GM12878 (cell line): ENCODE measurements at regions not wholly inside any gene's neighbourhood (a gene's known extent, or its start where the extent isn't known, plus 50 kb on each side); places are given as distances from the start of the nearest gene placed in this dataset.

Experiments
- ATAC-seq: fragments of 200-7000 bp; cut with Tn5 transposase; 3 replicates; pipeline ENCODE4 v1.9.1; 2020; ENCODE audit warnings: mild to moderate bottlenecking, moderate library complexity
- BruUV-seq: library from RNA; stranded (reverse); fragments of 400-500 nt; replicated peaks from 2 replicates; lab custom pipeline; 2021; lab: Mats Ljungman, UMichigan
- CTCF ChIA-PET: fragments of 300-600 bp; sonication (Branson Sonifier 250); formaldehyde crosslinking; extraction: SDS; loops from one replicate; lab custom pipeline; 2021; ENCODE audit warnings: inconsistent platforms; lab: Yijun Ruan, JAX
- POLR2A ChIA-PET: fragments of 350-600 bp; formaldehyde crosslinking; extraction: SDS; loops from one replicate; lab custom pipeline; 2021; ENCODE audit warnings: inconsistent platforms; lab: Charles Lee
- RAD21 ChIA-PET: fragments of 300-600 bp; sonication (Branson Sonifier 250); formaldehyde crosslinking; loops from one replicate; lab custom pipeline; 2023; ENCODE audit warnings: antibody characterized with exemption; ENCODE audit not compliant: unreplicated experiment; lab: Charles Lee
- SMC1A ChIA-PET: fragments of 300-600 bp; sonication (Branson Sonifier 250); formaldehyde crosslinking; loops from one replicate; lab custom pipeline; 2023; ENCODE audit not compliant: unreplicated experiment, uncharacterized antibody; lab: Charles Lee
- DNase-seq: peaks from one replicate; pipeline ENCODE4 v3.0.0-alpha.2; 2011; ENCODE audit warnings: low read depth, low spot score
- FAIRE-seq: peaks from 3 replicates; lab custom pipeline; 2011; peaks lifted over from hg19 to GRCh38; lab: Jason Lieb, UNC
- H2AFZ ChIP-seq: 2 replicates; pipeline ENCODE4 v1.6.0; 2011; ENCODE audit warnings: low read depth, low read length, control low read depth; ENCODE audit not compliant: control insufficient read depth
- H3K27ac ChIP-seq: 2 replicates; pipeline ENCODE4 v1.5.1; 2011; ENCODE audit warnings: control low read depth; ENCODE audit not compliant: control insufficient read depth, insufficient read depth
- H3K27me3 ChIP-seq, 2 experiments: replicated peaks in 1 of 2; 2 replicates each; pipeline versions ENCODE4 v1.6.0 to v1.6.1; 2011; ENCODE audit warnings: low read length in 1 of 2; ENCODE audit not compliant: control insufficient read depth in 2 of 2, insufficient read depth in 2 of 2
- H3K36me3 ChIP-seq, 2 experiments: 2 replicates each; pipeline ENCODE4 v1.5.1; 2011; ENCODE audit warnings: low read length in 1 of 2; ENCODE audit not compliant: control insufficient read depth in 2 of 2, insufficient read depth in 2 of 2
- H3K4me1 ChIP-seq: 2 replicates; pipeline ENCODE4 v1.6.1; 2011; ENCODE audit warnings: mild to moderate bottlenecking, low read length, moderate library complexity, mixed read lengths; ENCODE audit not compliant: control insufficient read depth, insufficient read depth
- H3K4me2 ChIP-seq: 2 replicates; pipeline ENCODE4 v1.6.0; 2011; ENCODE audit warnings: control low read depth; ENCODE audit not compliant: control insufficient read depth, insufficient read depth
- H3K4me3 ChIP-seq: fragments of 200-600 bp; sonication (generic); 2 replicates; pipeline ENCODE4 v1.5.1; 2016
- H3K79me2 ChIP-seq: 2 replicates; pipeline ENCODE4 v1.6.0; 2011; ENCODE audit warnings: low read length; ENCODE audit not compliant: control insufficient read depth, insufficient read depth
- H3K9ac ChIP-seq: 2 replicates; pipeline ENCODE4 v1.8.0; 2011; ENCODE audit warnings: low read length, control low read depth, mixed read lengths; ENCODE audit not compliant: control insufficient read depth, insufficient read depth
- H3K9me3 ChIP-seq: replicated peaks from 3 replicates; pipeline ENCODE4 v1.5.1; 2011; ENCODE audit warnings: mild to moderate bottlenecking, low read length; ENCODE audit not compliant: control insufficient read depth, insufficient read depth
- H4K20me1 ChIP-seq: 2 replicates; pipeline ENCODE4 v1.6.0; 2011; ENCODE audit not compliant: control insufficient read depth, insufficient read depth
- BHLHE40 ChIP-seq, 2 experiments: fragments of 450-650 bp in 1 of 2; IDR thresholded peaks; 2 replicates each; pipeline ENCODE4 v1.6.1; 2011 to 2017; ENCODE audit warnings: low read depth in 2 of 2, borderline replicate concordance in 1 of 2, improper control_type of control experiment in 1 of 2, low read length in 1 of 2, mild to moderate bottlenecking in 1 of 2
- FOXM1 ChIP-seq: IDR thresholded peaks from 2 replicates; pipeline ENCODE4 v1.6.1; 2012; ENCODE audit warnings: low read depth, mild to moderate bottlenecking, inconsistent platforms, low read length, moderate library complexity
- NRF1 ChIP-seq: conservative IDR thresholded peaks from 2 replicates; pipeline ENCODE4 v1.6.1; 2011; ENCODE audit warnings: mild to moderate bottlenecking, low read depth, low read length, improper control_type of control experiment
- WGBS: methylation state at CpG from one replicate; pipeline ENCODE4 v1.1.6; 2016; ENCODE audit warnings: low lambda C conversion rate; ENCODE audit not compliant: insufficient replicate concordance, insufficient coverage; ENCODE audit errors: missing lambda C conversion rate; 5-methylcytosine and 5-hydroxymethylcytosine counted together
- in situ Hi-C: fragments of 300-500 bp; cut with MboI; formaldehyde crosslinking; loops from 9 replicates; pipeline ENCODE4 v1.14.3; 2018; ENCODE audit warnings: mixed read lengths
- intact Hi-C: fragments of 100-400 bp; cut with micrococcal nuclease; formaldehyde crosslinking; loops from one replicate; pipeline ENCODE4 v1.14.2; 2022; ENCODE audit not compliant: unreplicated experiment
- TF ChIP-seq, protein P1 (sequence below): fragments of 450-650 bp; IDR thresholded peaks from 2 replicates; pipeline ENCODE4 v1.6.1; 2017; ENCODE audit warnings: mild to moderate bottlenecking, moderate library complexity
- TF ChIP-seq, protein P2 (sequence below): fragments of 450-650 bp; IDR thresholded peaks from 2 replicates; pipeline ENCODE4 v1.6.1; 2017; ENCODE audit warnings: mild to moderate bottlenecking, low read depth, inconsistent platforms; ENCODE audit not compliant: poor library complexity, severe bottlenecking

DNA sequence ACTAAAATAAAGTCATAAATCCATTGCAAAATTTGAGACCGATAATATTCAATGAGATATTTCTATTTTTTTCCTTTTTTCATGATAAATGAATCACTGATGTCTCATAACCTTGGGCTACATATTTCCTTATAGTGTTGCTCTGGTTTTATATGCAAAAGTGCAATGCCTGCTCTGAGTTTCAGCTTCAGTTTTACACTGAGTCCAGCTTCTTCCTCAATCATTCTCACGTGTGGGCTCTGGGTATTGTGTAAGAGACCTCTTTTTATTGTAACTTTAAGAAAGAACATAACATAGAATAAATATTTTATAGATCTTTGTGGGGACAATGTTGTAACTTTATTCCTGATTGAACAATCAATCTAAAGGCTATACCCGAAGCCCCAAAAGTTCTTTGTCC lies 280.2 kb upstream of the EDNRB start:
- ATAC-seq, result no peak
- intact Hi-C loops, result no loop called here
- Histone ChIP-seq H4K20me1 (no peaks in the 10 kb centered on the region), H3K9ac (no peak overlapping the region), H3K36me3 (no peaks in the 10 kb centered on the region), H3K27ac (no peak overlapping the region), H3K9me3 (no peaks in the 10 kb centered on the region; the same call in 2 of the 3 replicates), H3K27me3 (no peaks in the 10 kb centered on the region), H3K4me1 (no peaks in the 10 kb centered on the region), H3K79me2 (no peaks in the 10 kb centered on the region), H3K4me3 (no peak overlapping the region), H2AFZ (no peak overlapping the region), H3K4me2 (no peak overlapping the region)
- ChIA-PET POLR2A (no interaction called here), CTCF (interaction anchor here (0.6 to 1.9 kb wide), 6 partner anchors 9 to 66 kb away, joined by 3 to 5 read pairs (median 4); no protein-coding TSS in a partner anchor), RAD21 (interaction anchor here (0.7 to 1.4 kb wide), 5 partner anchors 9 to 787 kb away, joined by 3 to 7 read pairs (median 3); no protein-coding TSS in a partner anchor), SMC1A (interaction anchor here (0.6 to 9.3 kb wide), 7 partner anchors 8 to 1189 kb away, joined by 3 to 106 read pairs (median 4); no protein-coding TSS in a partner anchor)
- in situ Hi-C loops, result no loop called here
- FAIRE-seq, result no peak
- no peak for DNase-seq
- TF ChIP-seq FOXM1 (no peak), BHLHE40 (IDR thresholded peaks at IDR 0.05; ENCODE audit: borderline replicate concordance in 1 of 2, low read depth in 2 of 2, low read length in 1 of 2) (0 out of 4 replicates have a peak, but pooled peaks of 1 of the 2 experiments have one; percentile 21), NRF1 (no peak)
- TF ChIP-seq, protein P1, sequence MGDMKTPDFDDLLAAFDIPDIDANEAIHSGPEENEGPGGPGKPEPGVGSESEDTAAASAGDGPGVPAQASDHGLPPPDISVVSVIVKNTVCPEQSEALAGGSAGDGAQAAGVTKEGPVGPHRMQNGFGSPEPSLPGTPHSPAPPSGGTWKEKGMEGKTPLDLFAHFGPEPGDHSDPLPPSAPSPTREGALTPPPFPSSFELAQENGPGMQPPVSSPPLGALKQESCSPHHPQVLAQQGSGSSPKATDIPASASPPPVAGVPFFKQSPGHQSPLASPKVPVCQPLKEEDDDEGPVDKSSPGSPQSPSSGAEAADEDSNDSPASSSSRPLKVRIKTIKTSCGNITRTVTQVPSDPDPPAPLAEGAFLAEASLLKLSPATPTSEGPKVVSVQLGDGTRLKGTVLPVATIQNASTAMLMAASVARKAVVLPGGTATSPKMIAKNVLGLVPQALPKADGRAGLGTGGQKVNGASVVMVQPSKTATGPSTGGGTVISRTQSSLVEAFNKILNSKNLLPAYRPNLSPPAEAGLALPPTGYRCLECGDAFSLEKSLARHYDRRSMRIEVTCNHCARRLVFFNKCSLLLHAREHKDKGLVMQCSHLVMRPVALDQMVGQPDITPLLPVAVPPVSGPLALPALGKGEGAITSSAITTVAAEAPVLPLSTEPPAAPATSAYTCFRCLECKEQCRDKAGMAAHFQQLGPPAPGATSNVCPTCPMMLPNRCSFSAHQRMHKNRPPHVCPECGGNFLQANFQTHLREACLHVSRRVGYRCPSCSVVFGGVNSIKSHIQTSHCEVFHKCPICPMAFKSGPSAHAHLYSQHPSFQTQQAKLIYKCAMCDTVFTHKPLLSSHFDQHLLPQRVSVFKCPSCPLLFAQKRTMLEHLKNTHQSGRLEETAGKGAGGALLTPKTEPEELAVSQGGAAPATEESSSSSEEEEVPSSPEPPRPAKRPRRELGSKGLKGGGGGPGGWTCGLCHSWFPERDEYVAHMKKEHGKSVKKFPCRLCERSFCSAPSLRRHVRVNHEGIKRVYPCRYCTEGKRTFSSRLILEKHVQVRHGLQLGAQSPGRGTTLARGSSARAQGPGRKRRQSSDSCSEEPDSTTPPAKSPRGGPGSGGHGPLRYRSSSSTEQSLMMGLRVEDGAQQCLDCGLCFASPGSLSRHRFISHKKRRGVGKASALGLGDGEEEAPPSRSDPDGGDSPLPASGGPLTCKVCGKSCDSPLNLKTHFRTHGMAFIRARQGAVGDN, result 0 out of 2 replicates have a peak, but pooled peaks have one; percentile 35
- TF ChIP-seq, protein P2, sequence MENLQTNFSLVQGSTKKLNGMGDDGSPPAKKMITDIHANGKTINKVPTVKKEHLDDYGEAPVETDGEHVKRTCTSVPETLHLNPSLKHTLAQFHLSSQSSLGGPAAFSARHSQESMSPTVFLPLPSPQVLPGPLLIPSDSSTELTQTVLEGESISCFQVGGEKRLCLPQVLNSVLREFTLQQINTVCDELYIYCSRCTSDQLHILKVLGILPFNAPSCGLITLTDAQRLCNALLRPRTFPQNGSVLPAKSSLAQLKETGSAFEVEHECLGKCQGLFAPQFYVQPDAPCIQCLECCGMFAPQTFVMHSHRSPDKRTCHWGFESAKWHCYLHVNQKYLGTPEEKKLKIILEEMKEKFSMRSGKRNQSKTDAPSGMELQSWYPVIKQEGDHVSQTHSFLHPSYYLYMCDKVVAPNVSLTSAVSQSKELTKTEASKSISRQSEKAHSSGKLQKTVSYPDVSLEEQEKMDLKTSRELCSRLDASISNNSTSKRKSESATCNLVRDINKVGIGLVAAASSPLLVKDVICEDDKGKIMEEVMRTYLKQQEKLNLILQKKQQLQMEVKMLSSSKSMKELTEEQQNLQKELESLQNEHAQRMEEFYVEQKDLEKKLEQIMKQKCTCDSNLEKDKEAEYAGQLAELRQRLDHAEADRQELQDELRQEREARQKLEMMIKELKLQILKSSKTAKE, result no peak
- 24% methylated on average over 3 of the region's 3 CpGs for WGBS
- no TSS peak for BruUV-seq
